Loucy (cell line): ENCODE measurements at regions not wholly inside any gene's neighbourhood (a gene's known extent, or its start where the extent isn't known, plus 50 kb on each side); places are given as distances from the start of the nearest gene placed in this dataset.

Experiments
- H2AFZ ChIP-seq: fragments of 200-600 bp; sonication (generic); 2 replicates; pipeline ENCODE4 v1.6.0; 2016; ENCODE audit warnings: antibody characterized with exemption, mild to moderate bottlenecking, low read length, moderate library complexity
- H3F3A ChIP-seq: fragments of 200-600 bp; 2 replicates; pipeline ENCODE4 v1.6.0; 2016; ENCODE audit warnings: antibody characterized with exemption, low read depth, mild to moderate bottlenecking
- H3K27me3 ChIP-seq: fragments of 200-600 bp; sonication (generic); 2 replicates; pipeline ENCODE4 v1.6.1; 2014; ENCODE audit warnings: low read length, mild to moderate bottlenecking; ENCODE audit not compliant: insufficient read depth, poor library complexity, severe bottlenecking
- H3K36me3 ChIP-seq: fragments of 200-600 bp; sonication (generic); 2 replicates; pipeline ENCODE4 v1.6.1; 2016; ENCODE audit warnings: low read length; ENCODE audit not compliant: insufficient read depth
- H3K4me1 ChIP-seq: fragments of 200-600 bp; sonication (generic); 2 replicates; pipeline ENCODE4 v1.5.1; 2014; ENCODE audit warnings: low read length, mild to moderate bottlenecking; ENCODE audit not compliant: insufficient read depth, poor library complexity, severe bottlenecking
- H3K4me2 ChIP-seq: fragments of 200-600 bp; sonication (generic); 2 replicates; pipeline ENCODE4 v1.6.0; 2014; ENCODE audit warnings: antibody characterized with exemption, low read length, low read depth, mild to moderate bottlenecking; ENCODE audit not compliant: poor library complexity, severe bottlenecking
- H3K4me3 ChIP-seq: fragments of 200-600 bp; sonication (generic); 2 replicates; pipeline ENCODE4 v1.5.1; 2014; ENCODE audit warnings: low read length, mild to moderate bottlenecking, mixed read lengths; ENCODE audit not compliant: poor library complexity, severe bottlenecking
- H3K79me2 ChIP-seq: fragments of 200-600 bp; sonication (generic); 2 replicates; pipeline ENCODE4 v1.6.1; 2014; ENCODE audit warnings: low read length; ENCODE audit not compliant: insufficient read depth
- H3K9ac ChIP-seq: fragments of 200-600 bp; sonication (generic); 2 replicates; pipeline ENCODE4 v1.6.0; 2014; ENCODE audit warnings: mild to moderate bottlenecking, low read depth, low read length, moderate library complexity; ENCODE audit not compliant: poor library complexity, severe bottlenecking
- H3K9me2 ChIP-seq: fragments of 200-600 bp; sonication (generic); replicated peaks from 2 replicates; pipeline ENCODE4 v1.6.1; 2016; ENCODE audit warnings: low read depth, low read length, mixed read lengths
- H3K9me3 ChIP-seq: fragments of 200-600 bp; sonication (generic); 2 replicates; pipeline ENCODE4 v1.6.1; 2014; ENCODE audit warnings: mild to moderate bottlenecking, antibody characterized with exemption, low read length, low read depth; ENCODE audit not compliant: insufficient read depth
- H4K20me1 ChIP-seq: fragments of 200-600 bp; sonication (generic); 2 replicates; pipeline ENCODE4 v1.6.0; 2014; ENCODE audit warnings: antibody characterized with exemption, low read length, mild to moderate bottlenecking; ENCODE audit not compliant: insufficient read depth, poor library complexity, severe bottlenecking
- EZH2phosphoT487 ChIP-seq: fragments of 200-600 bp; IDR thresholded peaks from 2 replicates; pipeline ENCODE4 v1.6.1; 2018; ENCODE audit warnings: antibody characterized with exemption, mild to moderate bottlenecking, moderate library complexity, borderline replicate concordance
- TF ChIP-seq, protein P1 (sequence below): fragments of 200-600 bp; sonication (generic); conservative IDR thresholded peaks from 2 replicates; pipeline ENCODE4 v1.5.1; 2014; ENCODE audit warnings: mild to moderate bottlenecking, antibody characterized with exemption, low read length

DNA sequence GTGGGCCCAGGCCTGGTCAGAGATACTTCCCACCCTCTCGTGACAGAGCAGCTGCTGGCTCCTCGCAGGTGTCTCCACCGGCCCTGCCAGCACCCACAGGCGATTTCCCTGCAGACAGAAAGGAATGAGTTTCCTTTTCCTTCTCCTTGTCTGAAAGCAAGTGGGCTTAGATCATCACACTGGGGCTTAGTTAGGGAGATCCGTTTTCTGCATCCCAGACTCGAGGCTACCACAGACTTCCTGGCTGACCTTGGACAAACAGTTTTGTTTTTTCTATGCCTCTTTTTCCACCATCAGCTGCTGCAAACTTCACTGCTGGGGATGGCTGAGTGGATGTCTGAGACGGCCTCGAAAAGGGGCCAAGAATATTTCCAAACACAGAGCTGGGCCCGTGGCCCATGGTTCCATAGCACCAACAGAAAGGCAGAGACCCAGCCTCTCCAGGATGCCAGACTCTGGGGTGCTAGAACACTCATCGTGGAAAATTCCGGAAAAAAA, 86.5 kb downstream of the BANF2 start:
- Histone ChIP-seq H3K36me3 (no peaks in the 10 kb centered on the region), H3K9me3 (no peaks in the 10 kb centered on the region), H3K4me1 (no peaks in the 10 kb centered on the region), H3K4me3 (no peak overlapping the region), H3K9me2 (no peaks in the 10 kb centered on the region), H3K27me3 (no peaks in the 10 kb centered on the region), H3K9ac (no peak overlapping the region), H3K79me2 (no peaks in the 10 kb centered on the region), H4K20me1 (no peaks in the 10 kb centered on the region), H2AFZ (no peak overlapping the region), H3F3A (no peaks in the 10 kb centered on the region), H3K4me2 (no peak overlapping the region)
- TF ChIP-seq EZH2phosphoT487, result no peak
- TF ChIP-seq, protein P1, sequence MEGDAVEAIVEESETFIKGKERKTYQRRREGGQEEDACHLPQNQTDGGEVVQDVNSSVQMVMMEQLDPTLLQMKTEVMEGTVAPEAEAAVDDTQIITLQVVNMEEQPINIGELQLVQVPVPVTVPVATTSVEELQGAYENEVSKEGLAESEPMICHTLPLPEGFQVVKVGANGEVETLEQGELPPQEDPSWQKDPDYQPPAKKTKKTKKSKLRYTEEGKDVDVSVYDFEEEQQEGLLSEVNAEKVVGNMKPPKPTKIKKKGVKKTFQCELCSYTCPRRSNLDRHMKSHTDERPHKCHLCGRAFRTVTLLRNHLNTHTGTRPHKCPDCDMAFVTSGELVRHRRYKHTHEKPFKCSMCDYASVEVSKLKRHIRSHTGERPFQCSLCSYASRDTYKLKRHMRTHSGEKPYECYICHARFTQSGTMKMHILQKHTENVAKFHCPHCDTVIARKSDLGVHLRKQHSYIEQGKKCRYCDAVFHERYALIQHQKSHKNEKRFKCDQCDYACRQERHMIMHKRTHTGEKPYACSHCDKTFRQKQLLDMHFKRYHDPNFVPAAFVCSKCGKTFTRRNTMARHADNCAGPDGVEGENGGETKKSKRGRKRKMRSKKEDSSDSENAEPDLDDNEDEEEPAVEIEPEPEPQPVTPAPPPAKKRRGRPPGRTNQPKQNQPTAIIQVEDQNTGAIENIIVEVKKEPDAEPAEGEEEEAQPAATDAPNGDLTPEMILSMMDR, result no peak
